Activated CD4-positive, alpha-beta T cell treated with anti-CD3 and anti-CD28 coated beads, Interleukin-2, amount 50 U/mL, for 24 hours (primary cell): ENCODE measurements at regions not wholly inside any gene's neighbourhood (a gene's known extent, or its start where the extent isn't known, plus 50 kb on each side); places are given as distances from the start of the nearest gene placed in this dataset.
"Not testable (repeated sequence)": the region's sequence is repeated elsewhere in the genome, so short reads cannot be mapped to it uniquely, and the experiment has no call there.

Experiments
- DNase-seq, 2 donors: peaks; one replicate each; pipeline ENCODE4 v3.0.0-alpha.2; 2020; ENCODE audit warnings: low read depth in 1 of 2, low spot score in 1 of 2

DNA sequence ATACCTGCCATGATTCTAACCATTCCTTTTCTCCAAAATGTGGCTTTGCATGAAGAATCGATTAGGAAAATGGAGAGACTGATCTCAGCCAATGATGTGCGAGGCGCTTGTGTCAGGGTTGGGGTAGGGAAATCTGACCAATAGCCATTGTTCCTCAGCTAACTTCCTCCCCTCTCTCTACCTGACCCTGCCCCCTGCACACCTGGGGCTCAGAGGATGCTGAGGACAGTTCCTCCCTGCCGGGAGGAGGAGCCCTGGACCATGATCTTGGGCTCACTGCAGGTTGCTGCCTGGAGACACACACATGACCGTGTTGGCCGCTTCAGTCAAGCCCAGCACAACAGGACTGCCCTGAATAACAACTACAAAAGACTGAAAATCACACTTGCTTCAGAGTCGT, 119.8 kb upstream of the SFSWAP start:
- DNase-seq: no peak

DNA sequence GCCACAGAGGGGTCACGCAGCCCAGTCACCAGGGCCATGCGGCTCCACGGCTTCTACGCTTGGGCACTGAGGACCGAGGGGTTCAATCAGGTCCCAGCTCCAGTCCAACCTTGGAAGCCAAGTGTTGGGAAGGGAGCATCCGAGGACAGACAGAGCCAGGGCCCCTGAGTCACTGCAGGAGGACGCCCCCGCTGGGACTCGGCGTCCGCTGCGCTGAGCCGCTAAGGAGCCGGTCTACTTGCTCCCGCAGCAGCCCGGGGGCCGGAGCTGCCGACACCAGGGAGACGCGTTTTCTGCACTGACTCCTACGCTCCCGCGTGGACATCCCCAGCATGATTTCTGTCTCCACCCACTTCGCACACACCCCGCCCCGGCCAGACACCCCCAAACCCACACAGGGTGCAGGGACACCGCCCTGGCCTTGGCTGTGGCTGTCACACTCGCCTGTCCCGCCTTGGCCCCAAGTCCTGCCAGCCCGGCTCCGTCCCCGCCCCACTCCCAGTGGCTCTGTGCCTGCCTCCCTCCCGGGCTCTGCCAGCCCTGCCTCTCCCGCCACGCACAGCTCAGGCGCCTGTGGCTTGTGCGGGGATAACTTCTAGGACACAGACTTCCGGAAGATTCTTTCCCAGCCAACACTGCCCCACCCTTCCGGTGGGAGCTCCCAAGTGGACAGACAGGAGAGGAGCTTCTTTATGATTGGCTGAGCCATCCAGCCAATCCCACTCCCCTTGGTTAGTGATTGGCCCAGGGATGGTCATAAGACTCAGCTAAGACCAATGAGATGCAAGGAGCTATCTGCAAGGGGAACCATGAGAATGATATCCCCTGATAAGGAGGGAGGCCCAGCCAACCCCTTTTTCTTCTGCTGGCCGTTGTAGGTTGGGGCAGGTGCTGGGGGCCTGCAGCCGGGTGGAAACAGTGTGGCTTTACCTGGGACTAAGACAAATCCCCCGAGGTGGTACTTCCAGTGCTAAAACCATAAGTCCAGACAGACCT, 118.9 kb upstream of the SFSWAP start:
- DNase-seq: no peak

DNA sequence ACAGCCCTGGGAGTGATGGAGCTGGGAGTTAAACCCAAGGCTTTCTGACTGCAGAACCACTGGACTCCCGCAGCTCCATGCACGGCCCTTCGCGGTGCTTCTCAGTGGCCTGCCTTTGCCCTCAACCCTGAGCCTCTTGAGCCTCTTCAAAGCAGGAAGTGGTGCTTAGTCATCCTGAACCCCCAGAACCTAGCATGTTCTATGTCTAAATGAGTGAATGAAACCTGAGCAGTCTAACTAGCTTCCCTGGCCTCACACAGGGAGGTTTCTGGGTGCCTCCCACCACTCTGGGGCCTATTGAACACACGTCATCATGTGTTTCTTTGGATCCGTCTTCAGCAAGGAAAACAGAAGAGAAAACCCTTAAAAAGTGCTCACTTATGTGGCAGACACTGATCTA, 117.9 kb upstream of the SFSWAP start:
- DNase-seq: no peak

DNA sequence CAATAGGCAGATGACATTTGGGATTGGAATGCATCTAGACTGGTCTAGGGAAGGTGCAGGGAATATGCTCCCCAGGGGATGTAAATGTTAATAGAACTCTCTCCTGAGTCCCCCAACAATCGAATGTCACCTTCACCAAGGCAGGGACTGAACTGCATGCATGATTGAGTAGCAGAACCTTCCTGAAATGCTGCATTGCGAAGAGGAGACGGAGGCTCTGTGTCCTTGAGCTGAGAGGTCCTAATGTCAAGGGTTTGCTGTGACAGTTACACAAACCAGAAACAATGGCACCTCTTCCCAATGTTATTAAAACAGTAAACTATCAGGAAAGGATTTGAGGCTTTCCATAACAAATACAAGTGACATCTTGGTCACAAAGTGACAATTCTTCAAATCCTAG, 117.5 kb upstream of the SFSWAP start:
- no peak for DNase-seq

DNA sequence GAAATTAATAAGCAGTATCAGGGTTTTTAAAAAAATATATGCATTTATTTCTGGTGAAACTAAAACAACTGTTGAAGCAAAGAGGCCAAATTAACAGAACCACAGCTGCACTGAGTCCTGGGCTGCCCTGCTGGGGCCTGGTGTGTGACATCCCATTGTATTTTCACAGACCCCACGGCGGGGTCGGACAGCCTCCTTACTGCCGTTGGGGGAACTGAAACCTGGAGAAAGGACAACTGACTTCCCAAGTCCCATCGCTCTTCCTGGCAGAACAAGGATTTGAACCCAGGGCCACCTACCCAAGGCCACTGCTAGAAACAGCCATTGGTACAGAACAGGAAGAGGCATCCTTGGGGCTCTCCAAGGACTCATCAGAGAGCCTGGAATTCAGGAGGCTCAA, 114.8 kb upstream of the SFSWAP start:
- no peak for DNase-seq

DNA sequence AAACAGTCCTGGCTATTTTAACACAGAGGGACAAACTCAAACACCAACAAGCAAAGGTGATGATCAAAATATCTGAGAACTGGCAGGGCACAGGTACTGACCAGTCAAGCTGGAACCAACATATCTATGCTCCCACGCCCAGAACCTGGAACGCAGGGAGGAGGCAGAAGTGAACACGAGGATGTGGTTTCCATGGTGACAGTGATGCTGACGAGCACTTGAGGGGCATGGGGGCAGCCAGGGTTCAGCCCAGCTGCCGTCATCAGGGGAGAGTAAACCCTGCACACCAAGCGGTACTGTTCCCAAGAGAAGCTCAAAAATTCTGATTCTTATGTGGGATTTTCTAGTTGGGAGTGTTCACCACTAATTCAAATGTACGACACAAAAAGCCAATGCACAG, 113.6 kb upstream of the SFSWAP start:
- no peak for DNase-seq

DNA sequence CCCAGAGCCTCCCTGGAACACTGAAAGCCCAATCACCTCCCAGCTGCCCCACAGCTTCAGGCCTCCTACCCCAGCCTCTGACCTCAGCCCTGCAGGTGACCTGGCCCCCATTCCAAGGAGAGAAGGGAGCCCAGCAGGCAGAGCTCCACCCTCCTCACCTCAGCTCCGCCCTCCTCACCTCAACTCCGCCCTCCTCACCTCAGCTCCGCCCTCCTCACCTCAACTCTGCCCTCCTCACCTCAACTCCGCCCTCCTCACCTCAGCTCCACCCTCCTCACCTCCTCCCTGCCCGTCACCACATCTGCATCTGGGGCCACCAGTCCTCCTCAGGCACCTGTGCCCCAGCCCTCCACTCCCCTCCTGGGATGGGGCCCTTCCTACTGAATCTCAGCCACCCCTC, 112.2 kb upstream of the SFSWAP start:
- no peak for DNase-seq

DNA sequence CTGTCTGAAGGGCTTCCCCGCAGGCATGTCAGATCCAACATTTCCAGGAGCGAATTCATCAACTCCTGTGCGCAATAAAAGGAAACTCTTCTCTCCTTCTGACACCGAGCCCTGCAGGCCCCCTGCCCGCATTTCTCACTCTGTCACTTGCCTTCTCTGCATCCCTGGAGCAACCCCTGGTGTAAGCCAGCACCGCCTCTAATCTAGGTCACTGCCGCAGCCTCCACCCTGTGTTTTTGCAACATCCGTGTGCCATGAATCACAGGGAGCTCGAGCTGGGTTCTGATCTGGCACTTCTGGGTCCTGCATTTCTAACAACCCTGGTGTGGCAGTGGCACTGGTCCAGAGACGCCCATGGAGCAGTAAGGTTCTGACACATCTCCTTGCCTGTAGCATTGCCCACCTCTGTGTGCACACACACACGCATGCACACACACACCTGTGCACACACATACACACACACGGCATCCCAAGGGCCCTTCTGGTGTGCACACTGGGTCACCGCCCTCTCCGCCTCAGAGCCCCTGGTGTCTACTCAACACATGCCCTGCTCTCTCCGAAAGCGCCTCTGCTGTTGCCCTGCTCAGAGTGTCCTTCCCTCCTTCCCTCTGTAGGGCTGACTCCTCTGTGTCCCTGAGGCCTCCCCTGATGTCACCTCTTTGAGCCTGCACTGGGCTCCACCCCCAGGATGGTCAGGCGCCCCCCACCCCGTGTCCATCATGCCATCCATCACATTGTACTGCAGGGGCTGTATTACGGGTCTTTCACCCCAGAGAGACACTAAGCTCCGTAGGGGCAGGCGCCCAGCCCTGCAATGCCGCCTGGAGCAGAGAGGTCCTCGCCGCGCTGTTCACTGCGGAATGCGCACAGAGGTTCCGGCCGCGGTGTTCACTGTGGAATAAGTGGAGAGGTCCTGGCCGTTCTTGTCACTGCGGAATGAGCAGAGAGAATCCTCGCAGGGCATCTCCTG, 111.4 kb upstream of the SFSWAP start:
- DNase-seq: no peak

DNA sequence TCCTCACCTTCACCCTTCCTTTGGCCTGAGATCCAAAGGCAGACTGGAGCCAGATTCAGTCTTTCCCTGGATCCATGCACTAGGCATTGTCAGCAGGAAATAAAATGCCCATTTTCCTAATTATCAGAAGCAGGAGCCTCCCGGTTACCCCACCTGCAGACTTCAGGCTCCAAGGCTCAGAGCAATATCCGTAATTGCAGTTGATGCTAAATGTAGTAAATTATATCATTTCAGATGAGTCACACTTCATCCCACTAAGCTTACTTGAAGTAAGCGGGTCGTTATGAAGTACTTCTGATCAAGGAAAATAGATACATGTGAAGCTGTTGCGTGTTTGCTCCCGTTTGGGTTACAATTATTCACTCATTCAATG, 110.7 kb upstream of the SFSWAP start:
- DNase-seq: no peak

DNA sequence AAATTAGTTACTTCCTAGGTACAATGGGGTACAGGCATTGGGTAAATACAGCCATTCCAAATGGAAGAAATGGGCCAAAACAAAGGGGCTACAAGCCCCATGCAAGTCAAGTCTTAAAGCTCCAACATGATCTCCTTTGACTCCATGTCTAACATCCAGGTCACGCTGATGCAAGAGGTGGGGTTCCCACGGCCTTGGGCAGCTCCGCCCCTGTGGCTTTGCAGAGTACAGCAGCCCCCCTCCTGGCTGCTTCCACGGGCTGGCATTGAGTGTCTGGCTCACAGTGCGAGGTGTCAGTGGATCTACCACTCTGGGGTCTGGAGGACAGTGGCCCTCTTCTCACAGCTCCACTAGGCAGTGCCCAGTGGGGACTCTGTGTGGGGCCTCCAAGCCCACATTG, 109.4 kb upstream of the SFSWAP start:
- DNase-seq: not testable (repeated sequence)

DNA sequence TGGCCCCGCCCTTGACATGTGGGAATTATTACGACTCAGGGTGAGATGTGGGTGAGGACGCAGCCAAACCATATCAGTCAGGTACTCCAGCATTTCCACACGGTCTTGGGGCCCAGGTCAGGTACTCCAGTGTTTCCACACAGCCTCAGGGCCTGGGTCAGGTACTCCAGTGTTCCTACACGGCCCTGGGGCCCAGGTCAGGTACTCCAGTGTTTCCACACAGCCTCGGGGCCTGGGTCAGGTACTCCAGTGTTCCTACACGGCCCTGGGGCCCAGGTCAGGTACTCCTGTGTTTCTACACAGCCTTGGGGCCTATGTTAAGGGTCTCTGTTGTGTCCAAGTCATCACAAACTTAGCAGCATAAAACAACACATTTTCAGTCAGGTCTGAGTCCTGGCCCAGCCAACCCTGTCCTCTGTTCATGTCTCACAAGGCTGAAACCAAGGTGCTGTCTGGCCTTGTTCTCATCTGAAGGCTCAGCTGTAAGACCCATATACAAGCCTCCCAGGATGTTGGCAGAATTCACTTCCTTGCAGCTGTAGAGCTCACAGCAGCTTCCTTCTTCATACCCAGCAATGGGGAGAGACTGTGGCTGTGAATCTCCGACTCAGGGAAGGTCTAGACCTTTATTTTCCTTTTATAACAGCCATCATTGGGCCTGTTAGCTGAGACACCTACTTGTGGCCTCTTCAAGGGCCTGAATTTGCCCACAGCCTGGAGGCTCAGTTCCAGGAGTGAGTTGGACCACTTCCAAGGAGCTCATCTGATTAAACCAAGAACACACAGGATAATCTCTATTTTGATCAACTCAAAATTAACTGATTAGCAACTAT, 107.6 kb upstream of the SFSWAP start:
- DNase-seq: no peak

DNA sequence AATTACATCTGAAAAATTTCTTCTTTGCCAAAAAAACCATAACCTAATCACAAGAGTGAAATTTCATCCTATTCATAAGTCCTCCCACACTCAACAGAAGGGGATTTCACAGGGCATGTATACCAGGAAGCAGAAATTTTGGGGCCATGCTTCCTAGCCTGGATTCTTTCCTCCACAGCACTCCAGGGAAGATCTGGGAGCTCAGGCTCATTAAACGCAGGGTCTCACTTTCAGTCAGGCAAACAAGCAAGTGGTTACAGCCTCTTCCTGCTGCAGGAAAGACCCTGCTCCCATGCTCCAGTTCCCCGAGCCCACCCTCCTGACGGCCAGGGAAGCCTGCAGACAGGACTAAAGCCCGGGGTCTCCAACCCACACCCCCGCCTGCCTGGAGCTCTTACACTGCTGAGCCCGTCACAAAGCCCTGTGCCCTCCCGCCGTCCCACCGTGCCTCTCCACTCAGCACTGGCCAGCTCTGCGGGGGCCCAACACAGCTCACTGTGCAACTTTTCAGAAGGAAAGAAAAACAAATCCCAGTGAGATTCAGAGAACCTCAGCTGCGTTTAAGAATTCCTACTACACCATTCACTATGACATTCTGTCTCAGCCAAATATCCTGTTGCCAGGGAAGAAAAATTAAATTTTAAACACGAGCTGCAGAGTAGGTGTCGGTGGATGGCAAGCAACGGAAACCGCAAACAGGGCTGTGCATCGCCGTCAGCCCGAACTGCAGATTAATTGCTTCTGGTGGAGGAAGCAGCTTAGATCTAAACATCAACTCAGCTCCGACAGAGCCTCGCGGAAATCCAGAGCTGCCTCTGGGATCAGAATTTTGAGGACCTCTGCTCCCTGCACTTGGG, 106.7 kb upstream of the SFSWAP start:
- no peak for DNase-seq

DNA sequence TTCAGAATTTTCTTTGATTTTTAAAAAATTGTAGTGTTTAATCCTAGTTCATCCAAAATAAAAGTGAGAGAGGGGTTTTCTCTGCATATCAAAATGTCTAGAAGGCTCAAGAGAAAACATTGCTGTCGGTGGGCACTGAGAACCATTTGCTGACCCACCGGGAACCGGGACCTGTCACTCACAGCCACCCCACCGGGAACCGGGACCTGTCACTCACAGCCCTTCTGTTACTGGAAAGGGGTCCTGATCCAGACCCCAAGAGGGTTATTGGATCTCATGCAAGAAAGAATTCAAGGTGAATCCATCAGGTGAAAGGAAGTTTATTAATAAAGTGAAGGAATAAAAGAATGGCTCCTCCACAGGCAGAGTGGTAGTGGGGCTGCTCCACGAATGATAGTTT, 106.0 kb upstream of the SFSWAP start:
- no peak for DNase-seq

DNA sequence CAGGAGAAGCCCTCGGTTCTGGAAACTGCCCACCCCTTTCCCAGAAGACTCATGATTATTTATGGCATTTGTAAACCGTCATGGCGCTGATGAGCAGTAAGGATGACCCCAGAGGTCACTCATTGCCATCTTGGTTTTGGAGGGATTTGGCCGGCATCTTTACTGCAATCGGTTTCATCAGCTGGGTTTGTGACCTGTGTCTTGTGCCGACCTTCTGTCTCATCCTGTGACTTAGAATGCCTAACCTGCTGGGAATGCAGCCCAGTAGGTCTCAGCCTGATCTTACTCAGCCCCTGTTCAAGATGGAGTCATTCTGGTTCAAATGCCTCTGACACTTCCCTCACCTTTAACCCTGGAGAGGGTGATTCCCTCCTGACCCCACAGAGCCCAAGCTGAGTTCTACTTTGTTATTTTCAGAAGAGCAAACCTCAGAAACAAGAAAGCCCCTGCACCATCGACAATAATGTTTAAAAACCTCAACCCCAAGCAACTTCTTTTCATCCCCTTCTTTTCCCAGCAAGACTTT, 105.5 kb upstream of the SFSWAP start:
- DNase-seq: no peak

DNA sequence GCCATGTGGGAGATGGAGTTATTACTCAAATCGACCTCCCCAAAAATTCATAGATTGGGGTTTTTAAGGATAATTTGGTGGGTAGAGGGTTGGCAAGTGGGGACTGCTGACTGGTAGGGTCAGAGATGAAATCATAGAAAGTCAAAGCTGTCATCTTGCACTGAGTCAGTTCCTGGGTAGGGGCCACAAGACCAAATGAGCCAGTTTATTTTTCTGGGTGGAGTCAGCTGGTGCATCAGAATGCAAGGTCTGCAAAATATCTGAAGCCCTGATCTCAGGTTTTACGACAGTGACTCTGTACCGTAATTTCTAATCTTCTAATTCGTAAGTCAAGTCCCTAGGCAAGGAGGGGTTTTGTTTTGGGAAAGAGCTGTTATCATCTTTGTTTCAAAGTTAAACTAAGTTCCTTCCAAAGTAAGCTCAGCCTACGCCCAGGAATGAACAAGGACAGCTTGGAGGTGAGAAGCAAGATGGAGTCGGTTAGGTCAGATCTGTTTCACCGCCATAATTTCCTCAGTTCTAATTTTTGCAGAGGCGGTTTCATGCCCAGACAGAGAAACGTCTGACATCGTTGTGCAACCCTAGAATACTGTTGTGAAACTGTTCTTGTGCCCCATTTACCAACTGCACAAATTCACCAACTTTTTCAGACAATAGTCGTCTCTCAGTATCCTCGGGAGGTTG, 104.5 kb upstream of the SFSWAP start:
- no peak for DNase-seq

DNA sequence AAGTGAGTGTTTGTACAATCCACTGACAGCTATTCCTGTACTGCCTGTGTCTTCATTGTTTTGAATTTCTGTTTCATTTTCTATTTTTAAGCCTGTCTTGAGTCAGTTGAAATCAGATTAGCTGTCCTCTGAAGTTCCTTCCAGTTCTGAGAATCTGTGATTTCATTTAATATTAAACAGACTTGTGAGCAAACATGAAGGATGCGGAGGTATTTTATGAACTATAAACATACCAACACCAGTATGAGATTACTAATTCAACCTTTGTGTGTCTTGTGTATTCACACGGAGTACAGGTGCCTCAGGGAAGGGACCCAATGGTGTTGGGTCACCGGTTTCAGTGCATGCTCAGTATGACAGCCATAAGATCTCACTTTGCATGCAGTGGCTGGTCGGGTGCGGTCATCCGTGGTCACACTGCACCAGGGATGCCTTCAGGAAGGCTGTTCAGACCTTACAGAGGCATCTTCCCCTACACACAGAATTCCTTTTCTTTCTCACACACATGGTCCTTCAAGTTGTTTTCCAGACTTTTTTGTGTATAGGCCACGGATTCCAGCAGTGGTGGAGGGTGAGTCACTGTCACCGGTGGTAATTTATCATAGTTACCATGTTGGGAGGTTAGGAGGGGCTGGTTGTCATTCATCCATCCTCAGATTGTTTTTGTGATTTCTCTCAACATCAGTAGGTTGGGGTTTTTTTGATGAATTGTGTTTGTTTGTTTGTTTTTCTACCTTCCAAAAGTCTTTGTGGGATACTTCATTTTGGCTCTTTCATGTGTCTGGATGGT, 103.0 kb upstream of the SFSWAP start:
- DNase-seq: no peak

DNA sequence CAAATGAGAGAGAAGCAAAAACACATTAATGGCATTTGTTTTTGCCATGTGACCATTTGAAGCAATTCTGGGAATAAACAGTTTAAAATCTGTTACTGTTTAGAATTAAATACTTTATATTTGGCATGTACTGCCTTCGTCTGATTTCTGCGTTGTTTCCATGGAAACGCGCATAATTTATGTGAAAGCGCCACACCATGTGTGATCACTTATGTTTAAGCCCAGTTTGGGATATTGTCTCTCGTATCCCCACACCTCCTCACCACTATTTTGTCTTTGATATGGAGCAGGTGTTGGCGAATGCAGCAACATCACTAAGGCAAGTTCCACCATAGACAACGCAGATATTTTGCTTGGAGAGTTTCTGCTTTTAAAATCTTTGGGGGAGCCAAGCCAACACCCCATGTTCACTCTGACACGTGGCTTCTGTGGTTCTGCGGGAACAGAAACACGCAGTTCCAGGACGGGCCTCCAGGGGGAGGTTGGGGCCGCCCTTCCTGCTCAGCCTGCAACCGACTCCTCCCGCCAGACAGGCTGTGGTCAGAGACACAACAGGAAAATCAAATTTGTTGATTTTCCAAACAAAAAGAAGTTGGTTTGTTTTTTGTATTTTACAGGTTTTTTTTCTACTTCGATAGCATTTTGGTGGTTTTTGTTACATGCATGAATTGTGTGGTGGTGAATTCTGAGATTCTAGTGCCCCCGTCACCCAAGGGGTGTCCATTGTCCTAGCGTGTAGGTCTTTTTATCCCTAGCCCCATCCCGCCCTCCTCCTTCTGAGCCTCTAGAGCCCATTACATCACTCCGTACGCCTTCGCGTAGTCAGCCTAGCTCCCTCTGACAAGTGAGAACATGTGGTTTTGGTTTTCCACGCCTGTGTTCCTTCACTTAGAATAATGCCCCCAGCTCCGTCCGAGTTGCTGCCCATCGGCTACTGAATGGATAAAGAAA, 101.9 kb upstream of the SFSWAP start:
- DNase-seq: peak; percentile 21 to 46
